SU-DHL-6 (cell line): ENCODE measurements at regions not wholly inside any gene's neighbourhood (a gene's known extent, or its start where the extent isn't known, plus 50 kb on each side); places are given as distances from the start of the nearest gene placed in this dataset.

Source experiments
- H2AFZ ChIP-seq: fragments of 200-600 bp; sonication (generic); 2 replicates; pipeline ENCODE4 v1.6.1; 2014; ENCODE audit warnings: low read depth, mild to moderate bottlenecking, moderate library complexity, mixed read lengths, antibody characterized with exemption, low read length; ENCODE audit not compliant: severe bottlenecking
- H3F3A ChIP-seq: fragments of 200-600 bp; shearing (Covaris generic); 2 replicates; pipeline ENCODE4 v1.6.0; 2016; ENCODE audit warnings: antibody characterized with exemption, mild to moderate bottlenecking; ENCODE audit not compliant: insufficient read depth
- H3K27ac ChIP-seq: fragments of 200-600 bp; sonication (generic); 2 replicates; pipeline ENCODE4 v1.5.1; 2016; ENCODE audit warnings: low read depth, mild to moderate bottlenecking, low read length, moderate library complexity, mixed read lengths
- H3K27me3 ChIP-seq: fragments of 200-600 bp; sonication (generic), shearing (Covaris generic); 2 replicates; pipeline ENCODE4 v1.6.0; 2014; ENCODE audit warnings: mild to moderate bottlenecking, low read length
- H3K36me3 ChIP-seq: fragments of 200-600 bp; sonication (generic); 2 replicates; pipeline ENCODE4 v1.6.1; 2014; ENCODE audit warnings: mild to moderate bottlenecking, low read length, mixed read lengths
- H3K4me2 ChIP-seq: fragments of 300-600, 200-600 bp; shearing (Covaris generic), sonication (generic); 2 replicates; pipeline ENCODE4 v1.6.0; 2014; ENCODE audit warnings: low read length, low read depth, mild to moderate bottlenecking; ENCODE audit not compliant: poor library complexity, severe bottlenecking
- H3K4me3 ChIP-seq: fragments of 200-600 bp; sonication (generic); 2 replicates; pipeline ENCODE4 v1.5.1; 2014; ENCODE audit warnings: antibody characterized with exemption, low read length, mild to moderate bottlenecking, mixed read lengths; ENCODE audit not compliant: insufficient read depth, poor library complexity, severe bottlenecking
- H3K79me2 ChIP-seq: fragments of 200-600 bp; sonication (generic); 2 replicates; pipeline ENCODE4 v1.6.1; 2014; ENCODE audit warnings: mild to moderate bottlenecking, low read length, moderate library complexity; ENCODE audit not compliant: insufficient read depth
- H3K9ac ChIP-seq: fragments of 200-600 bp; sonication (generic); 2 replicates; pipeline ENCODE4 v1.7.0; 2014; ENCODE audit warnings: mild to moderate bottlenecking, low read length
- H3K9me2 ChIP-seq: fragments of 200-600 bp; sonication (generic); replicated peaks from 2 replicates; pipeline ENCODE4 v1.6.1; 2014; ENCODE audit warnings: low read length; ENCODE audit not compliant: insufficient read depth
- H3K9me3 ChIP-seq: fragments of 200-600 bp; sonication (generic); 2 replicates; pipeline ENCODE4 v1.6.1; 2014; ENCODE audit warnings: low read length, mixed read lengths; ENCODE audit not compliant: insufficient read depth
- H4K20me1 ChIP-seq: fragments of 200-600 bp; sonication (generic); 2 replicates; pipeline ENCODE4 v1.6.1; 2014; ENCODE audit warnings: low read depth, mild to moderate bottlenecking, antibody characterized with exemption, low read length, moderate library complexity, mixed read lengths
- CTCF ChIP-seq: fragments of 200-600 bp; sonication (generic); IDR thresholded peaks from one replicate; pipeline ENCODE4 v1.5.1; 2017; ENCODE audit warnings: antibody characterized with exemption, mild to moderate bottlenecking, low read length, moderate library complexity; ENCODE audit not compliant: insufficient read depth, poor library complexity, severe bottlenecking
- EZH2phosphoT487 ChIP-seq: fragments of 200-600 bp; sonication (generic), shearing (Covaris generic); conservative IDR thresholded peaks from 2 replicates; pipeline ENCODE4 v1.6.1; 2018; ENCODE audit warnings: mild to moderate bottlenecking, antibody characterized with exemption, low read length, moderate library complexity, mixed read lengths

GRCh38 chr2:49259926-49260325 is 105.6 kb upstream of the FSHR start:
- Histone ChIP-seq H3K79me2 (no peaks in the 10 kb centered on the region), H3K4me3 (no peak overlapping the region), H3F3A (no peaks in the 10 kb centered on the region), H3K9me3 (no peaks in the 10 kb centered on the region), H3K9me2 (no peaks in the 10 kb centered on the region), H3K27me3 (no peaks in the 10 kb centered on the region), H3K27ac (no peak overlapping the region), H3K9ac (no peak overlapping the region), H3K36me3 (no peaks in the 10 kb centered on the region), H2AFZ (no peak overlapping the region), H4K20me1 (no peaks in the 10 kb centered on the region), H3K4me2 (no peak overlapping the region)
- TF ChIP-seq EZH2phosphoT487 (no peak), CTCF (no peak)

- H3K4me3 ChIP-seq, result no peak overlapping the region
- no peak overlapping the region for H3K9ac ChIP-seq
- no peaks in the 10 kb centered on the region for H3K9me2 ChIP-seq
- H3K27ac ChIP-seq, result no peak overlapping the region
- no peak overlapping the region for H2AFZ ChIP-seq
- no peak overlapping the region for H3K4me2 ChIP-seq
- TF ChIP-seq CTCF (no peak), EZH2phosphoT487 (no peak)
- no peaks in the 10 kb centered on the region for H3K9me3 ChIP-seq
- no peaks in the 10 kb centered on the region for H3F3A ChIP-seq
- H3K79me2 ChIP-seq, result no peaks in the 10 kb centered on the region
- no peaks in the 10 kb centered on the region for H3K27me3 ChIP-seq
- no peaks in the 10 kb centered on the region for H4K20me1 ChIP-seq
- H3K36me3 ChIP-seq, result no peaks in the 10 kb centered on the region
These were observed 101.2 kb upstream of the FSHR start for GRCh38 chr2:49255409-49255971.

GRCh38 chr2:49254401-49254800 is 100.1 kb upstream of the FSHR start:
- Histone ChIP-seq H3K9me2 (no peaks in the 10 kb centered on the region), H3K9me3 (no peaks in the 10 kb centered on the region), H2AFZ (no peak overlapping the region), H3F3A (no peaks in the 10 kb centered on the region), H3K4me3 (no peak overlapping the region), H3K4me2 (no peak overlapping the region), H3K9ac (no peak overlapping the region), H3K27ac (no peak overlapping the region), H3K79me2 (no peaks in the 10 kb centered on the region), H3K27me3 (no peaks in the 10 kb centered on the region), H3K36me3 (no peaks in the 10 kb centered on the region), H4K20me1 (no peaks in the 10 kb centered on the region)
- TF ChIP-seq EZH2phosphoT487 (no peak), CTCF (no peak)
